Cardiac muscle cell (in vitro differentiated cells and primary cell): ENCODE measurements at regions not wholly inside any gene's neighbourhood (a gene's known extent, or its start where the extent isn't known, plus 50 kb on each side); places are given as distances from the start of the nearest gene placed in this dataset.

Experiments used
- DNase-seq, 2 donors: peaks; one replicate each; pipeline versions ENCODE4 v3.0.0 to v3.0.0-alpha.2; 2010 to 2017; ENCODE audit warnings: low read depth in 1 of 2, low spot score in 1 of 2
- H3K27ac ChIP-seq: fragments of 200-600 bp; sonication (generic); 2 replicates; pipeline ENCODE4 v1.5.1; 2016
- H3K27me3 ChIP-seq: fragments of 200-600 bp; sonication (generic); 2 replicates; pipeline ENCODE4 v1.6.0; 2016; ENCODE audit warnings: control low read depth
- H3K36me3 ChIP-seq: fragments of 200-600 bp; sonication (generic); 2 replicates; pipeline ENCODE4 v1.5.1; 2016; ENCODE audit warnings: control low read depth
- H3K4me1 ChIP-seq: fragments of 200-600 bp; sonication (generic); 2 replicates; pipeline ENCODE4 v1.8.1; 2017; ENCODE audit warnings: low read depth, mild to moderate bottlenecking, mixed run types
- H3K4me3 ChIP-seq: fragments of 200-600 bp; sonication (generic); 2 replicates; pipeline ENCODE4 v1.5.1; 2016; ENCODE audit warnings: mild to moderate bottlenecking
- H3K9me3 ChIP-seq: fragments of 200-600 bp; sonication (generic); 2 replicates; pipeline ENCODE4 v1.5.1; 2017; ENCODE audit warnings: low read depth, mild to moderate bottlenecking, control low read depth
- TF ChIP-seq, protein P1 (sequence below): IDR thresholded peaks from 2 replicates; pipeline ENCODE4 v1.5.1; 2012; ENCODE audit warnings: low read depth, mild to moderate bottlenecking, low read length

DNA sequence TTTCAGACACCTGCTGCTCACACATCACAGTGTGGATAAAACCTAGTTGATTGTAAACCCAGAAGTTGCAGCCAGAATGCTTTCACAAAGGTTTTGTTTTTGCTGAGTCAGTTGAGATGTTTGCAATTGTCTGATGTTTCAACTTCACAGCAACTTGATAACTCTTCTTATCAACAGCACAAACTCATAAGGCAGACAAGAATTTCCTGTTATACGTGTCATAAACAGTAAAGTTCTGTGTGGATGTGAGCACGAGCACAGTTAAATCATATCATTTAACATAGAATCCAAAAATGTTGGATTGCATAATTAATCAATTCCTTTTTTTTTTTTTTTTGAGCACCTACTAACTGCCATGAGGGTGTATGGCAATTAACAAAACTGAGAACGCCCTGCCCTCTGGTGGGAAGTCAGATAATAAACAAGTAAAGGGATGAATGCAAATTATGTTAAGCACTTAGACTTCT is 512.2 kb downstream of the PDHA2 start:
- no peak overlapping the region for H3K27ac ChIP-seq
- peaks cover 5% of the 10 kb centered on the region for H3K4me1 ChIP-seq
- H3K4me3 ChIP-seq = no peak overlapping the region
- H3K36me3 ChIP-seq = no peaks in the 10 kb centered on the region
- H3K27me3 ChIP-seq = no peaks in the 10 kb centered on the region
- H3K9me3 ChIP-seq = no peaks in the 10 kb centered on the region
- TF ChIP-seq, protein P1, sequence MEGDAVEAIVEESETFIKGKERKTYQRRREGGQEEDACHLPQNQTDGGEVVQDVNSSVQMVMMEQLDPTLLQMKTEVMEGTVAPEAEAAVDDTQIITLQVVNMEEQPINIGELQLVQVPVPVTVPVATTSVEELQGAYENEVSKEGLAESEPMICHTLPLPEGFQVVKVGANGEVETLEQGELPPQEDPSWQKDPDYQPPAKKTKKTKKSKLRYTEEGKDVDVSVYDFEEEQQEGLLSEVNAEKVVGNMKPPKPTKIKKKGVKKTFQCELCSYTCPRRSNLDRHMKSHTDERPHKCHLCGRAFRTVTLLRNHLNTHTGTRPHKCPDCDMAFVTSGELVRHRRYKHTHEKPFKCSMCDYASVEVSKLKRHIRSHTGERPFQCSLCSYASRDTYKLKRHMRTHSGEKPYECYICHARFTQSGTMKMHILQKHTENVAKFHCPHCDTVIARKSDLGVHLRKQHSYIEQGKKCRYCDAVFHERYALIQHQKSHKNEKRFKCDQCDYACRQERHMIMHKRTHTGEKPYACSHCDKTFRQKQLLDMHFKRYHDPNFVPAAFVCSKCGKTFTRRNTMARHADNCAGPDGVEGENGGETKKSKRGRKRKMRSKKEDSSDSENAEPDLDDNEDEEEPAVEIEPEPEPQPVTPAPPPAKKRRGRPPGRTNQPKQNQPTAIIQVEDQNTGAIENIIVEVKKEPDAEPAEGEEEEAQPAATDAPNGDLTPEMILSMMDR = peak; percentile 48
- peak; percentile 36 to 72 for DNase-seq

DNA sequence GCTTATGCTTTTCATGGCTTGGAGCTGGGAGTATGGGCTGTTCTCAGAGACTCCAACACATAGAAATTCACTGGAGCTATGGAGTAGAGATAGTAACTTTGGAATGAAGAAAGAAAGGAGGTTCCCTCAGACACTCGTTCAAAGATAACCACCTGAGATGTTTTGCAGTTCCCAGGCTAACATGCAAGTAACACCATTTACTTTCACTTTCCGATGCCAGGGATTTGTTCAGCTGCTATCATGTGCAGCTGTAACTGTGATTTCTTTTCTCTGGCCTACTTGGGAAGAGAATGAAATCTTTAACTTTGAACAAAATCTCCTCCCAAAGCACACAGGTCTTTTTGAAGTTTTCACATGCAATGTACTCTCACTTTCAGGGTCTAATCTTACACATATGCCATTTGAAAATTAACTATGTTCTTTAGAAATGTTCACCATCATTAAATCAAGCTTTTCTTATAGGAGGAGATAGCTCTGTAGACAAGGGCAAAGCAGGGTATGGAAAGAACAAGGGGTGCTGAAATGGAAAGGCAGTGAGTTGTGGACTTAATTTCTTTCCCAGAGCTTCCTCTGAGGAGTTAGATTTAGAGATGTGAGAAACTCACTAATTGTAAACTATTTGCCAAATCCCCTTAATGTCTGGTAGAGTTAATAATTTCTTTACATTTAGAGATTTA is 514.3 kb downstream of the PDHA2 start:
- no peaks in the 10 kb centered on the region for H3K27me3 ChIP-seq
- peaks cover 5% of the 10 kb centered on the region for H3K4me1 ChIP-seq
- H3K27ac ChIP-seq = no peak overlapping the region
- H3K9me3 ChIP-seq = no peaks in the 10 kb centered on the region
- H3K4me3 ChIP-seq = no peak overlapping the region
- peak; percentile 13 to 53 for DNase-seq
- H3K36me3 ChIP-seq = no peaks in the 10 kb centered on the region
- TF ChIP-seq, protein P1 = no peak

DNA sequence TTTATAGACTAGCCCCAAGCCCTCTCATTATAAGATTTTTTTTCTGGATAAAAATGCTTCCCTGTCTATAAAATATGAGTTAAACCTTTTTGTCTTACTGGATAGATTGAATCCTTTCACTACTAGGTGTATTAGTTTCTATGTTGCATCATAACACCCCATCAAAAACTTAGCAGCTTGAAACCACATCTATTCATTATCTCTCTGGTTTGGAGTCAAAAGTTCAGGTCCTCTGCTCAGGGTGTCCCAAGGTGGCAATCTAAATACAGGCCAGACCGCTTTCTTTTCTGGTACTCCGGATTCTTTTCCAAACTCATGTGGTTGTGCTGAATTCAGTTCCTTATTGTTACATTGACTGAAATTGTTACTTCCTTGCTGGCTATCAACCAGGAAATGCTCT is 515.5 kb downstream of the PDHA2 start:
- no peaks in the 10 kb centered on the region for H3K9me3 ChIP-seq
- DNase-seq = no peak
- no peaks in the 10 kb centered on the region for H3K36me3 ChIP-seq
- H3K4me1 ChIP-seq = peaks cover 5% of the 10 kb centered on the region
- no peak overlapping the region for H3K27ac ChIP-seq
- no peak overlapping the region for H3K4me3 ChIP-seq
- TF ChIP-seq, protein P1 = no peak
- no peaks in the 10 kb centered on the region for H3K27me3 ChIP-seq

DNA sequence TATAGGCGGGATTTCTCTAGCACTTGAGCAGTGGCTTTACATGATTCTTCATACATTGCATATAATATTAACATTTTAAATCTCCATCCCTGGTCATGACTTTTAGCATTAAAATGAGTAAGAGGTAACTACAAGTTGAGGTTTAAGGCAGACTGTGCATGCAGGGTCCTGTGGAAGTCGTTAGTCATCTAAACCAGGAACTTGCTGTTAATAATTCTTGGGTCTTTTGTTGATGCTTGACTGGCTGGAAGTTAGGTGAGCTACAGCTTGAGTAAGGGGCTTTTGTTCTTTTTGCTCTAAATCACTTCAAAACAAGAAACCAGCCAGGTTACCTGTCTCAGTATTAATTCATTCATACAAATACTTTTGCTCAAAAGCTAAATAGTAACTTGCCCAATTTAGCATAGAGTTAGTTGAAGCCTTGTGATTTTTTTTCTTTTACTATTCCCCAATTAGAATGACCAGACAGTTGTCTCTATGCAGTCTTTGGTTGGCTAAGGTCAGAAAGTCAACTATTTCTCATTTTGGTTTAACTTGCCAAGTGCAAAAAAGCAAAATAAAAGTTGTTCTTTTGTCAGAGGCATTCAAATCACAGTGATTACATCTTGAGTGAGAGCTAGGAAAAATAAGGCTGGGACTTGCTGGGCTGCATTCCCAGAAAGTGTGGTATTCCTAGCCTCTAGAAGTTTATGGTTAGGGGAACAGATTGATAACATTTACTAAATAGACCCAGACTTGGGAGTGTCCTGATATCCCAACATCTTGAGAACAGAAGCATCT is 516.9 kb downstream of the PDHA2 start:
- H3K36me3 ChIP-seq = no peaks in the 10 kb centered on the region
- H3K27me3 ChIP-seq = no peaks in the 10 kb centered on the region
- no peak overlapping the region for H3K4me3 ChIP-seq
- no peak overlapping the region for H3K27ac ChIP-seq
- no peaks in the 10 kb centered on the region for H3K9me3 ChIP-seq
- peaks cover 5% of the 10 kb centered on the region for H3K4me1 ChIP-seq
- DNase-seq = peak in 1 of 2 donors; percentile 63
- TF ChIP-seq, protein P1 = no peak

DNA sequence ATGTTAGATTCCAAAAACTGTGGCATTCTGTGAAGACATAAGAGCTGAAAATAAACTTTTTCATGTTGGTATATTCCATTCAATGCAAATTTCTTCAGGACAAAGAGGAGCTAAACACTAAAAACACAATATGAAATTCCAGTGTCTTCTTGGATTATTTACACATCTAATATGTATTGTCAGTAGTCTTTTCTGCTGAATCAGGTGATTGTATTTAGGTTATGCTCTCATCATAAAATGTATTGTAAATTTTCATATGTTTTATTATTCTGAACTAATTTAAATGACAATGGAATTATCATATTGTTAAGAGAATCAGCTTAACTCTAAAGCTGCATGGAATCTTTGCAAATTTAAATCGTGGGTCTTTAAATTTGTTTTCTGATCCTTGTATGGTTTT is 526.7 kb downstream of the PDHA2 start:
- no peak overlapping the region for H3K4me3 ChIP-seq
- H3K9me3 ChIP-seq = no peaks in the 10 kb centered on the region
- H3K27me3 ChIP-seq = no peaks in the 10 kb centered on the region
- H3K27ac ChIP-seq = no peak overlapping the region
- DNase-seq = no peak
- no peaks in the 10 kb centered on the region for H3K36me3 ChIP-seq
- H3K4me1 ChIP-seq = no peaks in the 10 kb centered on the region
- TF ChIP-seq, protein P1 = no peak
